ENCODE measurements at regions not wholly inside any gene's neighbourhood (a gene's known extent, or its start where the extent isn't known, plus 50 kb on each side); places are given as distances from the start of the nearest gene placed in this dataset.

- TF ChIP-seq, protein P1, sequence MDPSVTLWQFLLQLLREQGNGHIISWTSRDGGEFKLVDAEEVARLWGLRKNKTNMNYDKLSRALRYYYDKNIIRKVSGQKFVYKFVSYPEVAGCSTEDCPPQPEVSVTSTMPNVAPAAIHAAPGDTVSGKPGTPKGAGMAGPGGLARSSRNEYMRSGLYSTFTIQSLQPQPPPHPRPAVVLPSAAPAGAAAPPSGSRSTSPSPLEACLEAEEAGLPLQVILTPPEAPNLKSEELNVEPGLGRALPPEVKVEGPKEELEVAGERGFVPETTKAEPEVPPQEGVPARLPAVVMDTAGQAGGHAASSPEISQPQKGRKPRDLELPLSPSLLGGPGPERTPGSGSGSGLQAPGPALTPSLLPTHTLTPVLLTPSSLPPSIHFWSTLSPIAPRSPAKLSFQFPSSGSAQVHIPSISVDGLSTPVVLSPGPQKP (IDR thresholded peaks at IDR 0.05; ENCODE audit: low read depth, low read length), result no peak
These were observed 69.5 kb downstream of the KLF15 start (continued) for GRCh38 chr3:126287536-126288241.

GRCh38 chr3:126287171-126287535 lies 70.1 kb downstream of the KLF15 start:
- CTCF ChIA-PET, result interaction anchor here (0.8 kb wide), 1 partner anchor 41 kb away, joined by 5 read pairs; no protein-coding TSS in a partner anchor
- no peak for ATAC-seq
- DNase-seq (ENCODE audit: low read depth in 1 of 2, low spot score in 1 of 2), result no peak
- 94% methylated on average over 4 of the region's 7 CpGs for WGBS (ENCODE audit: missing lambda C conversion rate)
- no peak overlapping the region for H3K4me2 ChIP-seq
- FAIRE-seq, result no peak
- 0 out of 3 replicates have a peak, but pooled peaks cover 3% of the 10 kb centered on the region for H3K9me3 ChIP-seq
- no peak overlapping the region for H3K27ac ChIP-seq
- POLR2A ChIA-PET, result no interaction called here
- TF ChIP-seq FOSB (CRISPR knock-in tag; IDR thresholded peaks at IDR 0.05) (no peak), KDM1A (IDR thresholded peaks at IDR 0.05; ENCODE audit: low read depth) (no peak), CHD2 (IDR thresholded peaks at IDR 0.05; ENCODE audit: low read length, partially characterized antibody) (no peak), PHF8 (IDR thresholded peaks at IDR 0.05; ENCODE audit: borderline replicate concordance, low read depth) (no peak), KDM5A (IDR thresholded peaks at IDR 0.05) (no peak), NR3C1 (IDR thresholded peaks at IDR 0.05) (no peak), GATA3 (IDR thresholded peaks at IDR 0.05; ENCODE audit: borderline replicate concordance) (no peak), NPAS2 (CRISPR knock-in tag; IDR thresholded peaks at IDR 0.05; ENCODE audit: borderline replicate concordance) (no peak), CBX2 (IDR thresholded peaks at IDR 0.05; ENCODE audit: borderline replicate concordance, low read depth) (no peak), SMC3 (IDR thresholded peaks at IDR 0.05) (no peak), TFCP2L1 (CRISPR knock-in tag; IDR thresholded peaks at IDR 0.05) (no peak), RAD21 (conservative IDR thresholded peaks at IDR 0.05 in 1 of 2, IDR thresholded peaks at IDR 0.05 in 1 of 2) (no peak), JUN (IDR thresholded peaks at IDR 0.05) (no peak)
- TF ChIP-seq, protein P2, sequence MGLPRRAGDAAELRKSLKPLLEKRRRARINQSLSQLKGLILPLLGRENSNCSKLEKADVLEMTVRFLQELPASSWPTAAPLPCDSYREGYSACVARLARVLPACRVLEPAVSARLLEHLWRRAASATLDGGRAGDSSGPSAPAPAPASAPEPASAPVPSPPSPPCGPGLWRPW (IDR thresholded peaks at IDR 0.05), result no peak
- TF ChIP-seq, protein P3, sequence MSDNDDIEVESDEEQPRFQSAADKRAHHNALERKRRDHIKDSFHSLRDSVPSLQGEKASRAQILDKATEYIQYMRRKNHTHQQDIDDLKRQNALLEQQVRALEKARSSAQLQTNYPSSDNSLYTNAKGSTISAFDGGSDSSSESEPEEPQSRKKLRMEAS (IDR thresholded peaks at IDR 0.05), result no peak
- peaks cover 5% of the 10 kb centered on the region; the same call in 1 of the 3 replicates for H3K4me1 ChIP-seq
- H3K4me3 ChIP-seq, result no peak overlapping the region

- FAIRE-seq (no peak), ATAC-seq (no peak), DNase-seq (ENCODE audit: low read depth in 1 of 2, low spot score in 1 of 2) (no peak)
- TF ChIP-seq ESRRA (IDR thresholded peaks at IDR 0.05; ENCODE audit: borderline replicate concordance, low read length), result no peak
- no peak for TF ChIP-seq ZNF302 (CRISPR knock-in tag; IDR thresholded peaks at IDR 0.05)
- TF ChIP-seq, protein P4, sequence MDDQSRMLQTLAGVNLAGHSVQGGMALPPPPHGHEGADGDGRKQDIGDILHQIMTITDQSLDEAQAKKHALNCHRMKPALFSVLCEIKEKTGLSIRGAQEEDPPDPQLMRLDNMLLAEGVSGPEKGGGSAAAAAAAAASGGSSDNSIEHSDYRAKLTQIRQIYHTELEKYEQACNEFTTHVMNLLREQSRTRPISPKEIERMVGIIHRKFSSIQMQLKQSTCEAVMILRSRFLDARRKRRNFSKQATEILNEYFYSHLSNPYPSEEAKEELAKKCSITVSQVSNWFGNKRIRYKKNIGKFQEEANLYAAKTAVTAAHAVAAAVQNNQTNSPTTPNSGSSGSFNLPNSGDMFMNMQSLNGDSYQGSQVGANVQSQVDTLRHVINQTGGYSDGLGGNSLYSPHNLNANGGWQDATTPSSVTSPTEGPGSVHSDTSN (IDR thresholded peaks at IDR 0.05), result no peak
- TF ChIP-seq JUNB (IDR thresholded peaks at IDR 0.05), result no peak
- TF ChIP-seq, protein P3 (IDR thresholded peaks at IDR 0.05), result no peak
- no peak for TF ChIP-seq KDM1A (IDR thresholded peaks at IDR 0.05; ENCODE audit: low read depth)
- TF ChIP-seq PHF8 (IDR thresholded peaks at IDR 0.05; ENCODE audit: borderline replicate concordance, low read depth), result no peak
- no peak for TF ChIP-seq BHLHE40 (IDR thresholded peaks at IDR 0.05; ENCODE audit: low read depth, low read length)
- TF ChIP-seq EHF (CRISPR knock-in tag; IDR thresholded peaks at IDR 0.05), result no peak
- TF ChIP-seq EHMT2 (IDR thresholded peaks at IDR 0.05; ENCODE audit: low read depth), result no peak
- TF ChIP-seq HOXB5 (CRISPR knock-in tag; IDR thresholded peaks at IDR 0.05), result no peak
- TF ChIP-seq CHD4 (IDR thresholded peaks at IDR 0.05; ENCODE audit: borderline replicate concordance), result no peak
- no peak for TF ChIP-seq TFCP2L1 (CRISPR knock-in tag; IDR thresholded peaks at IDR 0.05)
- TF ChIP-seq FOSB (CRISPR knock-in tag; IDR thresholded peaks at IDR 0.05), result no peak
- peak overlapping the region in 1 of 2 experiments; percentile 25; a peak in 1 of 6 replicates for H3K27ac ChIP-seq
- ChIA-PET CTCF (interaction anchor here (0.7 to 1.1 kb wide), 2 partner anchors 10 to 152 kb away, joined by 3 to 4 read pairs; no protein-coding TSS in a partner anchor), POLR2A (no interaction called here)
- H3K4me2 ChIP-seq, result no peak overlapping the region
- WGBS (ENCODE audit: missing lambda C conversion rate), result 100% methylated on average over 2 of the region's 2 CpGs
- no peak overlapping the region for H3K4me3 ChIP-seq
- H3K4me1 ChIP-seq, result peaks cover 5% of the 10 kb centered on the region; the same call in 1 of the 3 replicates
- H3K9me3 ChIP-seq, result 0 out of 3 replicates have a peak, but pooled peaks cover 3% of the 10 kb centered on the region
These were observed 71.8 kb downstream of the KLF15 start for GRCh38 chr3:126285369-126285768.
